Breast epithelium (tissue), 3 donors: ENCODE measurements at regions not wholly inside any gene's neighbourhood (a gene's known extent, or its start where the extent isn't known, plus 50 kb on each side); places are given as distances from the start of the nearest gene placed in this dataset.

ENCODE experiments used
- CTCF ChIP-seq, 3 donors: fragments of 450-650 bp; IDR thresholded peaks; one replicate each; pipeline ENCODE4 v1.5.1; 2016 to 2017; ENCODE audit warnings: antibody characterized with exemption in 3 of 3, mild to moderate bottlenecking in 3 of 3, moderate library complexity in 3 of 3
- POLR2A ChIP-seq: fragments of 450-650 bp; IDR thresholded peaks from one replicate; pipeline ENCODE4 v1.6.1; 2016; ENCODE audit warnings: antibody characterized with exemption, mild to moderate bottlenecking, moderate library complexity

- TF ChIP-seq CTCF (IDR thresholded peaks at IDR 0.05), result no peak
- no peak for TF ChIP-seq POLR2A
Observed at GRCh38 chr6:120951258-120951657, 383.0 kb downstream of the TBC1D32 start.
